HepG2 (cell line): ENCODE measurements at regions not wholly inside any gene's neighbourhood (a gene's known extent, or its start where the extent isn't known, plus 50 kb on each side); places are given as distances from the start of the nearest gene placed in this dataset.

Source experiments
- ATAC-seq: fragments of 200-7000 bp; cut with Tn5 transposase; 3 replicates; pipeline ENCODE4 v1.9.1; 2020; ENCODE audit warnings: mild to moderate bottlenecking, moderate library complexity
- BruUV-seq: library from RNA; stranded (reverse); fragments of 400-500 nt; replicated peaks from 2 replicates; lab custom pipeline; 2021; lab: Mats Ljungman, UMichigan
- CTCF ChIA-PET: fragments of 300-600 bp; formaldehyde crosslinking; extraction: SDS; loops from one replicate; lab custom pipeline; 2021; ENCODE audit warnings: low total read pairs, inconsistent platforms, low intra/inter-chr PET ratio; lab: Yijun Ruan, JAX
- POLR2A ChIA-PET: fragments of 350-600 bp; sonication (Branson Sonifier 250); formaldehyde crosslinking; loops from one replicate; lab custom pipeline; 2020; ENCODE audit warnings: antibody characterized with exemption, inconsistent platforms; lab: Yijun Ruan, JAX
- DNase-seq: peaks from one replicate; pipeline ENCODE4 v3.0.0-alpha.2; 2015; ENCODE audit warnings: low spot score
- FAIRE-seq: peaks from 3 replicates; lab custom pipeline; 2011; peaks lifted over from hg19 to GRCh38; lab: Jason Lieb, UNC
- H2AFZ ChIP-seq: one replicate; pipeline ENCODE4 v1.6.1; 2011; ENCODE audit warnings: low read length, inconsistent platforms
- H3K27ac ChIP-seq: fragments of 300-600 bp; 3 replicates; pipeline ENCODE4 v1.8.0; 2011; ENCODE audit warnings: mixed run types, mild to moderate bottlenecking, mixed read lengths, low read length, inconsistent platforms; ENCODE audit not compliant: insufficient read depth; ENCODE audit errors: extremely low read length
- H3K27me3 ChIP-seq, 2 experiments: fragments of 200-600 bp in 1 of 2; 2 replicates in 1 of 2; 3 replicates in 1 of 2; pipeline versions ENCODE4 v1.6.0 to v1.8.0; 2011; ENCODE audit warnings: low read length in 2 of 2, mild to moderate bottlenecking in 2 of 2, moderate library complexity in 2 of 2, inconsistent platforms in 1 of 2; ENCODE audit not compliant: insufficient read depth in 2 of 2, control insufficient read depth in 1 of 2
- H3K36me3 ChIP-seq, 2 experiments: fragments of 200-600 bp in 1 of 2; replicated peaks in 1 of 2; 2 replicates in 1 of 2; 3 replicates in 1 of 2; pipeline versions ENCODE4 v1.5.1 to v1.8.0; 2011; ENCODE audit warnings: low read length in 2 of 2, inconsistent platforms in 1 of 2; ENCODE audit not compliant: insufficient read depth in 2 of 2, control insufficient read depth in 1 of 2
- H3K4me1 ChIP-seq: 2 replicates; pipeline ENCODE4 v1.5.1; 2012; ENCODE audit warnings: low read length, inconsistent platforms; ENCODE audit not compliant: insufficient read depth
- H3K4me2 ChIP-seq: 2 replicates; pipeline ENCODE4 v1.6.0; 2011; ENCODE audit warnings: low read depth, low read length, inconsistent platforms
- H3K4me3 ChIP-seq, 3 experiments: fragments of 200-600 bp in 1 of 3; sonication (generic), shearing (Covaris generic) in 1 of 3; replicated peaks in 1 of 3; 2 replicates each; pipeline ENCODE4 v1.5.1; 2011 to 2016; ENCODE audit warnings: low read length in 3 of 3, inconsistent platforms in 2 of 3, low read depth in 2 of 3, mild to moderate bottlenecking in 2 of 3, control low read depth in 1 of 3, mixed read lengths in 1 of 3; ENCODE audit not compliant: insufficient read depth in 1 of 3
- H3K79me2 ChIP-seq: one replicate; pipeline ENCODE4 v1.6.1; 2011; ENCODE audit warnings: low read length, inconsistent platforms; ENCODE audit not compliant: insufficient read depth
- H3K9ac ChIP-seq: 2 replicates; pipeline ENCODE4 v1.6.0; 2011; ENCODE audit warnings: mild to moderate bottlenecking, low read depth, low read length, inconsistent platforms; ENCODE audit not compliant: insufficient read depth
- H3K9me3 ChIP-seq: 2 replicates; pipeline ENCODE4 v1.5.1; 2012; ENCODE audit warnings: mild to moderate bottlenecking, low read length
- H4K20me1 ChIP-seq: 2 replicates; pipeline ENCODE4 v1.6.0; 2011; ENCODE audit warnings: inconsistent platforms, mild to moderate bottlenecking, low read length, moderate library complexity; ENCODE audit not compliant: insufficient read depth
- ARNT2 ChIP-seq: sonication (generic); formaldehyde crosslinking; IDR thresholded peaks from 2 replicates; pipeline ENCODE4 v1.8.0; 2022; ENCODE audit warnings: mild to moderate bottlenecking, low read depth, missing genetic modification reagents, moderate library complexity
- ELF1 ChIP-seq: sonication (generic); formaldehyde crosslinking; IDR thresholded peaks from 2 replicates; pipeline ENCODE4 v1.4.0; 2020; ENCODE audit warnings: missing genetic modification reagents
- EZH2 ChIP-seq: conservative IDR thresholded peaks from 2 replicates; pipeline ENCODE4 v1.6.1; 2012; ENCODE audit warnings: mild to moderate bottlenecking, low read depth, low read length, moderate library complexity
- SP140L ChIP-seq: sonication (generic); formaldehyde crosslinking; IDR thresholded peaks from 2 replicates; pipeline ENCODE4 v1.4.0; 2020; ENCODE audit warnings: missing genetic modification reagents, borderline replicate concordance
- ZNF225 ChIP-seq: sonication (generic); formaldehyde crosslinking; IDR thresholded peaks from 2 replicates; pipeline ENCODE4 v1.4.0; 2020; ENCODE audit warnings: mild to moderate bottlenecking, missing genetic modification reagents
- WGBS: methylation state at CpG from one replicate; pipeline ENCODE4 v1.1.6; 2017; ENCODE audit warnings: low lambda C conversion rate; 5-methylcytosine and 5-hydroxymethylcytosine counted together
- in situ Hi-C: cut with HindIII; loops from 2 replicates; pipeline ENCODE4 v1.10.0; 2017; ENCODE audit warnings: low pct_unique_long_range_greater_than_20kb; ENCODE audit not compliant: extremely low pct_ligation_motif_present
- intact Hi-C: fragments of 100-400 bp; cut with micrococcal nuclease; formaldehyde crosslinking; loops from one replicate; pipeline ENCODE4 v1.10.0; 2022; ENCODE audit not compliant: unreplicated experiment

DNA sequence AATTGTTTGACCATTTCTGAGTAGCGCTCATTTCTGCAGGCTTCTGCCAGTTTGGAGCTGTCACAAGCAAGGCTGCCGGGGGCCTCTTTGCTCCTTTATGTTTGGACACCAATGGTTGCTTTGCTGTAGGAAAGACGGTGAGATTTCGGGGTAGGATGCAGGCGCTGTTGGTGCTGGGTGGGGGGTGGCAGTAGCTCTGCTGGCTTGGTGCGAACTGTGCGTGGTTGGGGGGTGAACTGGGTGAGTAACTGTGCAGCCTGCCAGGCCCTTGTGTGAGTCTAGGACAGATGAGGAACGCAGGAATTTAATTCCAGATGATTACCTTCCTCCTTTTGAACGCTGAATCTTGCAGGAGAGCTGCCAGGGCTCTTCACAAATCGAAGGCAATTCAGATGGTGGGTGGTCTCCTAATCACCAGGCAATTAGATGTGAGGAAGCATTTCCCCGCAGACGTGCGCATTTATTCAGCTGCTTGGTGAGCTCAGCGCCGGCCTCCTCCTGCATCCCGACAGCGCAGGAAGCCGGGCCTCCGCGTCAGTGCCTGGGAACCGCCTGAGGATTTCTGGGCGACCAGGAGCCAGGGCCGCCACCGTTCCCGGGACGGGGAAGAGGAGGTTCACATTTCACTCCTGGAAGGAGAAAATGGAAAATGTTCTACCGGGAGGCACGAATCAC is 154.4 kb downstream of the FOXL1 start:
- DNase-seq (no peak), ATAC-seq (no peak), FAIRE-seq (no peak)
- Histone ChIP-seq H3K9ac (no peak overlapping the region), H3K36me3 (no peaks in the 10 kb centered on the region), H3K27me3 (peaks cover 11 to 95% of the 10 kb centered on the region in 2 experiments), H3K27ac (no peak overlapping the region), H3K4me1 (no peaks in the 10 kb centered on the region), H3K4me2 (no peak overlapping the region), H3K79me2 (no peaks in the 10 kb centered on the region), H3K9me3 (no peaks in the 10 kb centered on the region), H2AFZ (no peak overlapping the region), H4K20me1 (no peaks in the 10 kb centered on the region), H3K4me3 (no peak overlapping the region)
- in situ Hi-C loops: no loop called here
- intact Hi-C loops: no loop called here
- WGBS: 19% methylated on average over 28 of the region's 28 CpGs
- TF ChIP-seq ZNF225 (CRISPR knock-in tag): no peak
- peak; percentile 29 for TF ChIP-seq EZH2
- no peak for TF ChIP-seq ELF1
- CTCF ChIA-PET: no interaction called here
- BruUV-seq: no TSS peak
- POLR2A ChIA-PET: no interaction called here

DNA sequence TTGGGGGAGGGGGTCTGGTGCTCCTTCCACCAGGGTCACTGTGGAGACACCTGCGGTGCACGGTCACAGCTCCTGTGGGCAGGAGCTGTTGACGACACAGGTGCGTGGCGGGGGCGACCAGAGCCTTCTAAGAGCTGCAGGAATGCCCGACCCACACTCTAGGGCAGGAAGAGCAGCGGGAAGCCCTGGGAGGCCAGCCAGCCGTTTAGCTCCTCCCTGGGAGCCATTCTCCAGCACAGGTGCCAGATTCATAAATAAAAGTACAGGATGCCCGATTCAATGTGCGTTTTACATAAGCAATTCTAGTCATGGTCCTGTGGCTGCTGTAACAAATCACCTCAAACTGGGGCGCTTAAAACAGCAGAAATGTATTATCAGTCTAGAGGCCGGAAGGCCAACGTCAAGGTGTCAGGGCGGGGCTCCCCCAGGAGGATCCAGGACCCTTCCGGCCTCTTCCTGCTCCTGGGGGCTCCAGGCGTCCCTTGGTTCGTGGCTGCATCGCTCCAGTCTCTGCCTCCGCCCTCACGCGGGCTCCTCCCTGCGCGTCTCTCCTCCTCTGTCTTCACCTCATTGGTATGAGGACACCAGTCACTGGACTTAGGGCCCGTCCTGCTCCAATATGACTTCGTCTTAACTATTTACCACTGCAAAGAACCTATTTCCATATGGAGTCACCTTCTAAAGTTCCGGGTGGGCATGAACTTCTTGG is 155.4 kb downstream of the FOXL1 start:
- no peak for DNase-seq
- H3K36me3 ChIP-seq: no peaks in the 10 kb centered on the region
- TF ChIP-seq ARNT2 (CRISPR knock-in tag) (no peak), EZH2 (no peak), SP140L (CRISPR knock-in tag) (no peak)
- H3K4me1 ChIP-seq: no peaks in the 10 kb centered on the region
- peaks cover 15 to 92% of the 10 kb centered on the region in 2 experiments for H3K27me3 ChIP-seq
- no peaks in the 10 kb centered on the region for H3K9me3 ChIP-seq
- BruUV-seq: no TSS peak
- H4K20me1 ChIP-seq: no peaks in the 10 kb centered on the region
- H3K27ac ChIP-seq: no peak overlapping the region
- H3K4me3 ChIP-seq: no peak overlapping the region
- in situ Hi-C loops: no loop called here
- no peak overlapping the region for H3K4me2 ChIP-seq
- no peak overlapping the region for H2AFZ ChIP-seq
- WGBS: 40% methylated on average over 22 of the region's 27 CpGs
- H3K9ac ChIP-seq: no peak overlapping the region
- no peak for FAIRE-seq
- ChIA-PET POLR2A (no interaction called here), CTCF (no interaction called here)
- ATAC-seq: no peak
- H3K79me2 ChIP-seq: no peaks in the 10 kb centered on the region
- intact Hi-C loops: no loop called here
